HUES6 (cell line): ENCODE measurements at regions not wholly inside any gene's neighbourhood (a gene's known extent, or its start where the extent isn't known, plus 50 kb on each side); places are given as distances from the start of the nearest gene placed in this dataset.
"Not testable (repeated sequence)": the region's sequence is repeated elsewhere in the genome, so short reads cannot be mapped to it uniquely, and the experiment has no call there.

Experiments
- H3K27ac ChIP-seq: 2 replicates; pipeline ENCODE4 v1.7.0; 2013; ENCODE audit warnings: low read depth, mild to moderate bottlenecking, low read length, inconsistent platforms
- H3K27me3 ChIP-seq: 2 replicates; pipeline ENCODE4 v1.6.1; 2013; ENCODE audit warnings: low read length; ENCODE audit not compliant: control insufficient read depth, insufficient read depth
- H3K36me3 ChIP-seq: 2 replicates; pipeline ENCODE4 v1.6.1; 2013; ENCODE audit warnings: low read length; ENCODE audit not compliant: control insufficient read depth, insufficient read depth
- H3K4me1 ChIP-seq: 2 replicates; pipeline ENCODE4 v1.6.1; 2013; ENCODE audit warnings: low read length; ENCODE audit not compliant: control insufficient read depth, insufficient read depth
- H3K4me3 ChIP-seq: 2 replicates; pipeline ENCODE4 v1.5.1; 2013; ENCODE audit warnings: low read depth, low read length
- H3K9ac ChIP-seq: one replicate; pipeline ENCODE4 v1.6.1; 2013; ENCODE audit warnings: mild to moderate bottlenecking, low read length
- H3K9me3 ChIP-seq: 2 replicates; pipeline ENCODE4 v1.6.1; 2013; ENCODE audit warnings: low read depth, low read length; ENCODE audit not compliant: control insufficient read depth, insufficient read depth

- Histone ChIP-seq H3K36me3 (no peaks in the 10 kb centered on the region), H3K4me3 (no peak overlapping the region), H3K4me1 (peaks cover 10% of the 10 kb centered on the region), H3K9me3 (no peaks in the 10 kb centered on the region), H3K27ac (no peak overlapping the region), H3K9ac (no peak overlapping the region), H3K27me3 (peaks cover 8% of the 10 kb centered on the region; the same call in 1 of the 2 replicates)
Measured at GRCh38 chr2:2723064-2723463, 392.0 kb upstream of the MYT1L start.

- Histone ChIP-seq H3K4me1 (no peaks in the 10 kb centered on the region), H3K9ac (no peak overlapping the region), H3K4me3 (no peak overlapping the region), H3K36me3 (no peaks in the 10 kb centered on the region), H3K27me3 (peaks cover 8% of the 10 kb centered on the region; the same call in 1 of the 2 replicates), H3K9me3 (no peaks in the 10 kb centered on the region), H3K27ac (no peak overlapping the region)
Measured at GRCh38 chr2:2721296-2721835, 390.3 kb upstream of the MYT1L start.

- not testable (repeated sequence) for H3K36me3 ChIP-seq, H3K27me3 ChIP-seq, H3K9me3 ChIP-seq, H3K4me1 ChIP-seq, H3K27ac ChIP-seq, H3K9ac ChIP-seq, H3K4me3 ChIP-seq
Measured at GRCh38 chr2:2720806-2721205, 389.7 kb upstream of the MYT1L start.

- Histone ChIP-seq H3K27ac (no peak overlapping the region), H3K27me3 (peaks cover 3% of the 10 kb centered on the region; the same call in 1 of the 2 replicates), H3K9ac (no peak overlapping the region), H3K36me3 (no peaks in the 10 kb centered on the region), H3K4me1 (no peaks in the 10 kb centered on the region), H3K9me3 (no peaks in the 10 kb centered on the region), H3K4me3 (no peak overlapping the region)
Measured at GRCh38 chr2:2720351-2720750, 389.3 kb upstream of the MYT1L start.

- no peaks in the 10 kb centered on the region for H3K9me3 ChIP-seq
- no peaks in the 10 kb centered on the region for H3K4me1 ChIP-seq
- H3K36me3 ChIP-seq, result no peaks in the 10 kb centered on the region
- no peak overlapping the region for H3K4me3 ChIP-seq
- H3K27me3 ChIP-seq, result peaks cover 3% of the 10 kb centered on the region; the same call in 1 of the 2 replicates
- no peak overlapping the region for H3K9ac ChIP-seq
- H3K27ac ChIP-seq, result no peak overlapping the region
Measured at GRCh38 chr2:2719781-2720180, 388.7 kb upstream of the MYT1L start.

GRCh38 chr2:2719015-2719414 is 387.9 kb upstream of the MYT1L start:
- Histone ChIP-seq H3K4me1 (no peaks in the 10 kb centered on the region), H3K4me3 (no peak overlapping the region), H3K9ac (no peak overlapping the region), H3K36me3 (no peaks in the 10 kb centered on the region), H3K9me3 (no peaks in the 10 kb centered on the region), H3K27me3 (peaks cover 3% of the 10 kb centered on the region; the same call in 1 of the 2 replicates), H3K27ac (no peak overlapping the region)

- Histone ChIP-seq H3K27ac (no peak overlapping the region), H3K4me3 (no peak overlapping the region), H3K27me3 (peaks cover 3% of the 10 kb centered on the region; the same call in 1 of the 2 replicates), H3K4me1 (no peaks in the 10 kb centered on the region), H3K36me3 (no peaks in the 10 kb centered on the region), H3K9me3 (no peaks in the 10 kb centered on the region), H3K9ac (no peak overlapping the region)
Measured at GRCh38 chr2:2717406-2717805, 386.3 kb upstream of the MYT1L start.

- no peaks in the 10 kb centered on the region for H3K9me3 ChIP-seq
- no peaks in the 10 kb centered on the region for H3K36me3 ChIP-seq
- H3K27ac ChIP-seq, result no peak overlapping the region
- no peaks in the 10 kb centered on the region for H3K4me1 ChIP-seq
- peaks cover 3% of the 10 kb centered on the region; the same call in 1 of the 2 replicates for H3K27me3 ChIP-seq
- H3K4me3 ChIP-seq, result no peak overlapping the region
- no peak overlapping the region for H3K9ac ChIP-seq
Measured at GRCh38 chr2:2716771-2717170, 385.7 kb upstream of the MYT1L start.

- no peak overlapping the region for H3K9ac ChIP-seq
- H3K4me3 ChIP-seq, result no peak overlapping the region
- H3K36me3 ChIP-seq, result no peaks in the 10 kb centered on the region
- H3K27ac ChIP-seq, result no peak overlapping the region
- peaks cover 3% of the 10 kb centered on the region; the same call in 1 of the 2 replicates for H3K27me3 ChIP-seq
- H3K9me3 ChIP-seq, result no peaks in the 10 kb centered on the region
- no peaks in the 10 kb centered on the region for H3K4me1 ChIP-seq
Measured at GRCh38 chr2:2715036-2715818, 384.2 kb upstream of the MYT1L start.

- Histone ChIP-seq H3K36me3 (no peaks in the 10 kb centered on the region), H3K4me1 (no peaks in the 10 kb centered on the region), H3K27ac (no peak overlapping the region), H3K9ac (no peak overlapping the region), H3K4me3 (no peak overlapping the region), H3K27me3 (no peaks in the 10 kb centered on the region), H3K9me3 (no peaks in the 10 kb centered on the region)
Measured at GRCh38 chr2:2714408-2714807, 383.3 kb upstream of the MYT1L start.

- H3K9me3 ChIP-seq, result no peaks in the 10 kb centered on the region
- H3K9ac ChIP-seq, result no peak overlapping the region
- H3K4me3 ChIP-seq, result no peak overlapping the region
- H3K27me3 ChIP-seq, result no peaks in the 10 kb centered on the region; the same call in 1 of the 2 replicates
- no peak overlapping the region for H3K27ac ChIP-seq
- no peaks in the 10 kb centered on the region for H3K36me3 ChIP-seq
- H3K4me1 ChIP-seq, result peaks cover 27% of the 10 kb centered on the region
Measured at GRCh38 chr2:2709431-2709770, 378.3 kb upstream of the MYT1L start.
